H4 (cell line): ENCODE measurements at regions not wholly inside any gene's neighbourhood (a gene's known extent, or its start where the extent isn't known, plus 50 kb on each side); places are given as distances from the start of the nearest gene placed in this dataset.

Experiments used
- DNase-seq: peaks from one replicate; pipeline ENCODE4 v3.0.0-alpha.2; 2015; ENCODE audit warnings: low spot score

DNA sequence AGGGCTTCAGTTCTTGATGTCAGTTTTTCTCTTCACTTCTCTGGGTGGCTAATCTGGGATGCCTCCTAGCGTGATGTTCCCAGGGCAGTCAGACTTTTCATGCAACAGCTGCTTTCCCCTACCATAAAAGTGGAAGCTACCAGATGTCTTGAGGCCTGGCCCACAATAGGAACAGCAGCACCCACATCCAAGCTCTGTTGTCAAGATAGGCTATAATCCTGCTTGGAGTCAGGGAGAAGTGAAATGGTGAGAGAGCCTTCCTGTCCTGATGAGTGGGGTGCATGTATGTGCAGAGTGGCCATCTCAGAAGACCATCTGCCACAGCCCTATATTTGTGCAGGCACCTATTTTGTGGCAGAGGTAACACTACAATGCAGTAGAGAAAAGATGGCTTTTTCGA lies 108.0 kb downstream of the HTR5A start:
- no peak for DNase-seq

DNA sequence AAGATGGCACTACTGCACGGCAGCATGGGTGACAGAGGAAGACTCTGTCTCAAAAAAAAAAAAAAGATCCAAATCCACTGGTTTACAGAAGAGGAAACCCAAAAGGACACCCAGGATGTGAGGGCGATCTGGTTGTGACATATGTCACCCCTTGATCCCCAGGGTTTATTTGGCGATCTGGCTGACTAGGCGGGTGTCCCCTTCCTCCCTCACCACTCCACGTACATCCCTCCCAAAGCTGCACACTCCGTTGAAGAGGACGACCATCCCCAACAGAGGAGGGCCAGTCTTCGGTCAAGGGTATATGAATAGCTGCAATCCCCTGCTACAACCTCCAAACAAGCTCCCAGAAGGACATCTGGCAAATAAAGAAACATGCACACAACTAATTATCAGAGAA lies 111.6 kb downstream of the HTR5A start:
- DNase-seq = no peak

DNA sequence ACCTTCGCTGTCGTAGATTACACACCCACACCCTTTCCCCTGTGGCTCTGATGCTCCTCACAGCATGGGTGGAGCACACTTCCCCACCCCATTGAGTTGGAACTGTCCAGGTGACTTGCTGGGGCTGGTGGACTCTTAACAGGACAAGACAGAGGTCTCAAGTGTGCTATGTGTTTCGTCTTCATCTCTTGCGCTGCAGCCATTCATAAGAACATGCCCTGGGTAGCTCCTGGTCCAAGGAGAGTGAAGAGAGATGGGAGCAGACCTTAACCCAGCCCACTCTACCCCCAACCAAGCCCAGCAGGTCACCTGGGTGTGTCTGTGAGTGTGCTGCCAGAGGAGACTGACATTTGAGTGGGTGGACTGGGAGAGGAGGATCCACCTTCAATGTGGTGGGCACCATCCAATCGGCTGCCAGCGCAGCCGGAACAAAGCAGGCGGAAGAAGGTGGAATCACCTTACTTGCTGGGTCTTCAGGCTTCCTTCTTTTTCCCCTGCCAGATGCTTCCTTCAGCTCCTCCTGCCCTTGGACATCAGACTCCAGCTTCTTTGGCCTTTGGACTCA lies 112.4 kb downstream of the HTR5A start:
- DNase-seq = no peak

DNA sequence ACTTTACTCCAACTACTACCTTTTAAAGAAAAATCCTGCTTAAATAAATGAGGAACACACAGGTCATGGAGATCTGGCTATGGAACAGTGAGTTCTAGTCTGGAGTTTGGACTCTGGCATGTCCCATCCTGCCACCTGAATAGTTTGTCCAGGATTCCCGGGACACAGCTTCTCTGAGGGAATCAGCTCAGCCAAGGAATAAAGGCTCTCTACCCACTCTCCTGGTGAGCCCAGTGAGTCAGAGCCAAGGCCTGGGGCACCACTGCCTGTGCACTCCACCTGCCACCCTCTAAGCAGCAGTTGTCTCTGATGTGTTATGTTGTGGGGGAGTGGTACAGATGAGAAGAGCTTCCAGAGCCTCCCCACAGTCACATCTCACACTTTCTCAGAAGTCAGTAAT lies 113.5 kb downstream of the HTR5A start:
- no peak for DNase-seq

GRCh38 chr7:155184923-155185322 lies 112.8 kb upstream of the INSIG1 start:
- no peak for DNase-seq

- no peak for DNase-seq
Observed at GRCh38 chr7:155187061-155187785, 110.5 kb upstream of the INSIG1 start.

DNA sequence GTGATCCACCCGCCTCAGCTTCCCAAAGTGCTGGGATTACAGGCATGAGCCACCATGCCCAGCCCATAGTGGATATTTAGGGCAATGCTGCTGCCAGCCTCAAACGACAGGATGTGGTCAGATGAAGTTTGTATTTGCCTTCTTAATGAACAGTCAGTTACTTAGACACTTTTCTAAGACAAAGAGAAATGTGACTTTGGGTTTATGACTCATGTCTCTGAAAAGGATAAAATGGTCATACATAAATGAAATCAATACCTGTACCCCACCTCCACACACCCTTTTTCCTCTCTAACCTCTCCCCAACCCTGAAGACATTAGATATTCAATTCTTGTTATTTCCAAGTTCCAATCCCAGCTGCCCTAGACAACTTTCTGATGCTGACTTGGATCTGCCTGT lies 109.3 kb upstream of the INSIG1 start:
- DNase-seq = peak; percentile 64

GRCh38 chr7:155188821-155189581 lies 108.7 kb upstream of the INSIG1 start:
- DNase-seq = no peak

GRCh38 chr7:155189590-155189989 lies 108.1 kb upstream of the INSIG1 start:
- DNase-seq = no peak

GRCh38 chr7:155190688-155191087 lies 107.0 kb upstream of the INSIG1 start:
- no peak for DNase-seq

GRCh38 chr7:155191137-155191536 lies 106.5 kb upstream of the INSIG1 start:
- DNase-seq = no peak

- no peak for DNase-seq
Observed at GRCh38 chr7:155191901-155192478, 105.7 kb upstream of the INSIG1 start.

DNA sequence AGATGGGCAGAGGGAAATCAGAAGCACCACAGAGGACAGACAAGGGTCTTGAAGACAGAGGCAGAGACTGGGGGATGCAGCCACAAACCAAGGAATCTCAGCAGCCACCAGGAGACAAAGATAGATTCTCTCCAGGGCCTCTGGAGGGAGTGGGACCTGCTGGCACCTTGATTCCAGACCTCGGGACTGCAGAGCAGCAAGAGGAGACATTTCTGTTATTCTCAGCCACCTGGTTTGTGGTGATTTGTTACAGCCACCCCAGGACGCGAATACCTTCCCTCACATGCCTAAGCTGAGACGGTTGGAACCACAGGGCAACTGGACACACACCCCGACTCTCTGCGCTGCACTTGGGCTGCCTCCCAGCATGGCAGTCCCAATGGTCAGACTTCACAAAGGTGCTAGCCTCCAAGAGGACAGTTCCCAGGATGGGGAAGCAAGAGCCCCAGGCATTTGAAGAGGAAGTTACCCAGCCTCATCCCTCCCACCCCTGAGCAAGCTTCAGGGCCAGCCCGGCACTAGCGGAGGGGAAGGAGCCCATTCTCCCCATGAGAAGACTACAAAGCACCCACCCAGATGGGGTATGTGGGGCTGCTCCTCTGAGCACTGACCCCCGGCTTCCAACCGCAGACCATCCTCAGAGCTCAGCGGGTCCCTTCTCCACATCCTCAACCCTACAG lies 104.6 kb upstream of the INSIG1 start:
- no peak for DNase-seq

DNA sequence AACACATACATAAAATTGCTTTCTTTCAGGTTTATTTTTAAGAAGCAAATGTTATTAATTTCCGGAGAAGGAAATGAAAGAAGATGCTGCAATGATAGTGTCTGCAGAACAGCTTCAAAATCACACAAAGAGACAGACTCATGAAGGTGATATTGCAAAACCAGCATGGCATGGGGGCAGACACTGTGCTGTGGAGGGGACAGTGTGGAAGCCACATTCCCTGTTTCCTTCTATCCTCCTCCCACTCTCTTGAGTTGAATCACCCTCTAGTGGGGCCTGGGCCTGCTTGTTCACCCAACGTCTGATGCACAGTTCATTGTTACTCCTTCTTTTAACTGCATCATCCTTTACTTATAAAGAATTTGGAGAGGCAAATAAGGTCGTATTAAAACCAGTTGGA lies 104.0 kb upstream of the INSIG1 start:
- DNase-seq = no peak

DNA sequence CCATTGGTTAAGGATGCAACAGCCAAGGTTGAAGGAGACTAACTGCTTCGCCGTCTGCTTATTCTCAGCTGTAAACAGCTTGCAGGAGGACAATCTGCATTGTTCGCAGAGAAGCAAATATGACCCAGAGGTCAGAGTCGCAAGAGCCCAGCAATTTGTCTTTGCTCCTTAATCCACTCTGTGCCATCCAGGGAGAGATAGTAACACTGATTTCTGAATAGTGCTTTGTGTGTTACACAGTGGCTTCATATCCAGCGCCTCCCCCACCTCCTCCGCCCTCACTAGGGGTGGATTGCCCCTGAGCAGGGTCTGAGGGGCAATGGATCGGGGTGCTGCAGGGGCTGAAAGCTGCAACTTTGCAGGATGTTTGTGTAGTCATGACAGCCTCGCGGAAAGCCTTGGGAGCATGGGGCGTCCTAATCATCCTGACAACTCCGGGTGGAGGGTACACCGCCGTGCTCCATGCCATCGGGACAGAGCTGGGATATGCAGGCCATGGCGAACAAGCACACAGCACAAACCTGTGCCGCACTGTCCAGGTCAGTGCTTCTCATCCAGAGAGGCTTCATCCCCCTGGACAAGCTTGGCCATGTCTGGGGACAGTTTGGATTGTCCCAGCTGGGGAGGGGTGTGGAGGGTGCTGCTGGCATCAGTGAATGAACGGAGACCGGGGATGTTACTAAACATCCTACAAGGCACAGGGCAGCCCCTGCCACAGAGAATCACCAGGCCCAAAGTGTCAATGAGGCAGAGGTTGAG lies 103.1 kb upstream of the INSIG1 start:
- DNase-seq = no peak

DNA sequence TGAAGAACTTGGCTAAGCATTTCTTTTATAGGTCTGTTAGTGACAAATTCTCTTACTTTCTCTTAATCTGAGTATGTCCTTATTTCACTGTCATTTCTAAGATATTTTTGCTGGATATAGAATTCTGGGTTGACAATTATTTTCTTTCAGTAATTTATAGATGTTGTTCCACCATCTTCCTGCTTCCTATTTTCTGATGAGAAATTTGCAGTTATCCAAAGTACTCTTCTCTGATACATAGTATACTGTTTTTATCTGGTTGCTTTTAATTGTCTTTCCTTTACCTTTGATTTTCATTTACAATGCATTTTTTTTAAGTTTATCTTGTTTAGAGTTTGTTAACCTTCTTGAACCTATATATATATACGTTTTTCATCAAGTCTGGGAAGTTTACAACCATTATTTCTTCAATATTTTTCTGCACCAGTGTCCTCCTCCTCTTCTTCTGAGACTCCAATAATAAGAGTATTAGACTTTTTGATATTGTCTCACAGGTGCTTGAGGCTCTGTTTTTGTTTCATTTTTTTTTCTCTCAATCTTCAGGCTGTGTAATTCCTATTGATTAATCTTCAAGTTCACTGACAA lies 101.6 kb upstream of the INSIG1 start:
- no peak for DNase-seq

DNA sequence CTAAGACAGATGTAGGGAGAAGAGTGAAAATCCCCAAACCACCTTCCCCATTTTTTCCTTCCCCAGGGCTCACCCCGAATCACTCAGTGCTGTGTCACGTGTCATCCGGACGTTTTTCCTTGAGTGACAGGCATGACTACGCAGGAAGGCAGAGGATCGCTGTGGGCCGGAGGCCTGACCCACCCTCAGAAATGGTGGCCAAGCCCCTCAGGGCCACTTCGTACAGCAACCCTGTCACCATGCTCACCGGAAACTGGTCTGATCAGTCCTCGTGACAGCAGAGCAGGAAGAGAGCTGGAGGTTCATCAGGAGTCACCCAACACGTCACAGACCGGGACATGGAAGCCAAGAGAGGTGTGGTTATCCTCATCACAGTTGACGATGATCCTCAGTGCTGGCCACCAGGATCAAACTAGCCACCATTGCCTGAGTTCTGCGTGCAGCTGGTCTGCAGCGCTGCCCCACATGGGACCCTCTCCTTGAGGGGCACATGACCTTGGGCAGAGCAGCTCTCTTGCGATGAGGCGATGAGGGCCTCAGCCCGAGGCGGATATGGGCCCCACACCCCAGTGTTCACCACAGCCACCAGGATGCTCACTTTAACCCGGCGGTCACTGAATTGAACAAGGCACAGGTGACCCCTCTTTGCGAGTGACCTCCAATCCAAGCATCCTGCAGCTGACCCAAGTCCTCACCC lies 99.3 kb upstream of the INSIG1 start:
- no peak for DNase-seq

GRCh38 chr7:155198901-155199845 lies 98.5 kb upstream of the INSIG1 start:
- DNase-seq = no peak
